SU-DHL-6 (cell line): ENCODE measurements at regions not wholly inside any gene's neighbourhood (a gene's known extent, or its start where the extent isn't known, plus 50 kb on each side); places are given as distances from the start of the nearest gene placed in this dataset.

Experiments
- EZH2phosphoT487 ChIP-seq: fragments of 200-600 bp; sonication (generic), shearing (Covaris generic); conservative IDR thresholded peaks from 2 replicates; pipeline ENCODE4 v1.6.1; 2018; ENCODE audit warnings: mild to moderate bottlenecking, antibody characterized with exemption, low read length, moderate library complexity, mixed read lengths
- TF ChIP-seq, protein P1 (sequence below): fragments of 200-600 bp; sonication (generic); IDR thresholded peaks from one replicate; pipeline ENCODE4 v1.5.1; 2017; ENCODE audit warnings: antibody characterized with exemption, mild to moderate bottlenecking, low read length, moderate library complexity; ENCODE audit not compliant: insufficient read depth, poor library complexity, severe bottlenecking

DNA sequence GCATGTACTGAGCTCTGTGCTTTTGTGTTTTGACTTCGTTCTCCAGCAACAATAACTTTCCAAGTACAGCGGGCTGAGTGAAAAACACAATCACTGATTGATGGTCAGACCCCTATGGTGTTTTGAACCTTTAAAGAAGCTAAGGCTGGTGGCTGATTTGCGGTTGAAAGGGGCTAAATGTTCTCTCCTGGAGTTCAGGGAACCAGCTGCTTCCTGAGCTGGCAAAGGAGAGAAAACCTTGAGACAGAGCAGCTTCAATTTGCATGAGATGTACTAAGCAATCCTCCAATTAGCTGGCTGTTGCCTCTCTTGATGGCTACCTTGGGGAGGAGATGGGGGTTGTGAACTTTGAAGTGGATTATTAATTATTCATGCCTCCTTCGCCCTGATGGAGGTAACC, 546.7 kb upstream of the SEL1L start:
- TF ChIP-seq, protein P1, sequence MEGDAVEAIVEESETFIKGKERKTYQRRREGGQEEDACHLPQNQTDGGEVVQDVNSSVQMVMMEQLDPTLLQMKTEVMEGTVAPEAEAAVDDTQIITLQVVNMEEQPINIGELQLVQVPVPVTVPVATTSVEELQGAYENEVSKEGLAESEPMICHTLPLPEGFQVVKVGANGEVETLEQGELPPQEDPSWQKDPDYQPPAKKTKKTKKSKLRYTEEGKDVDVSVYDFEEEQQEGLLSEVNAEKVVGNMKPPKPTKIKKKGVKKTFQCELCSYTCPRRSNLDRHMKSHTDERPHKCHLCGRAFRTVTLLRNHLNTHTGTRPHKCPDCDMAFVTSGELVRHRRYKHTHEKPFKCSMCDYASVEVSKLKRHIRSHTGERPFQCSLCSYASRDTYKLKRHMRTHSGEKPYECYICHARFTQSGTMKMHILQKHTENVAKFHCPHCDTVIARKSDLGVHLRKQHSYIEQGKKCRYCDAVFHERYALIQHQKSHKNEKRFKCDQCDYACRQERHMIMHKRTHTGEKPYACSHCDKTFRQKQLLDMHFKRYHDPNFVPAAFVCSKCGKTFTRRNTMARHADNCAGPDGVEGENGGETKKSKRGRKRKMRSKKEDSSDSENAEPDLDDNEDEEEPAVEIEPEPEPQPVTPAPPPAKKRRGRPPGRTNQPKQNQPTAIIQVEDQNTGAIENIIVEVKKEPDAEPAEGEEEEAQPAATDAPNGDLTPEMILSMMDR = no peak
- no peak for TF ChIP-seq EZH2phosphoT487
